Vagina (tissue), 2 donors: ENCODE measurements at regions not wholly inside any gene's neighbourhood (a gene's known extent, or its start where the extent isn't known, plus 50 kb on each side); places are given as distances from the start of the nearest gene placed in this dataset.

ENCODE experiments used
- POLR2AphosphoS5 ChIP-seq, 2 donors: sonication (generic); formaldehyde crosslinking; IDR thresholded peaks; one replicate each; pipeline ENCODE4 v1.9.0; 2017; ENCODE audit warnings: antibody characterized with exemption in 2 of 2, mild to moderate bottlenecking in 2 of 2, low read depth in 1 of 2; ENCODE audit not compliant: insufficient read depth in 1 of 2
- TF ChIP-seq, protein P1 (sequence below), 3 experiments: fragments of 450-650 bp in 2 of 3; fragments of 200-600 bp in 1 of 3; sonication (generic) in 1 of 3; IDR thresholded peaks; one replicate each; pipeline ENCODE4 v1.5.1; 2017 to 2019; ENCODE audit warnings: antibody characterized with exemption in 3 of 3, mild to moderate bottlenecking in 2 of 3, moderate library complexity in 2 of 3

DNA sequence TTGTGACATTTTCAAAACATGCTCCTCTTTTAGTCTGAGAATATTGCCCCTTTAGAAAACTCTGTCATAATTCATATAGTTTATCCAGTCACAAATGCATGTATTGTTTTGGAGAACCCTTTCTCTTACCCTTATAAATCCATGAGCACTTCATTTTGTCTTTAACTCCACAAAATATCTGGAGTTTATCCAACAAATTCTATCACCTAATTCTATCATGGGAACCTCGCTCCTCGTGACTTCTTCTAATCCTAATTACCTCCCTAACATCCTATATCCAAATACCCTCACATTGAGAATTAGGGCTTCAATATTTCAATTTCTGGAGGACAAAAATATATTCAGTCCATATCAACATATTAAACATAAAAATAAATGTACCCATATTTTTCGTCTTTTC lies 1565.9 kb downstream of the ARAP2 start:
- TF ChIP-seq, protein P1, sequence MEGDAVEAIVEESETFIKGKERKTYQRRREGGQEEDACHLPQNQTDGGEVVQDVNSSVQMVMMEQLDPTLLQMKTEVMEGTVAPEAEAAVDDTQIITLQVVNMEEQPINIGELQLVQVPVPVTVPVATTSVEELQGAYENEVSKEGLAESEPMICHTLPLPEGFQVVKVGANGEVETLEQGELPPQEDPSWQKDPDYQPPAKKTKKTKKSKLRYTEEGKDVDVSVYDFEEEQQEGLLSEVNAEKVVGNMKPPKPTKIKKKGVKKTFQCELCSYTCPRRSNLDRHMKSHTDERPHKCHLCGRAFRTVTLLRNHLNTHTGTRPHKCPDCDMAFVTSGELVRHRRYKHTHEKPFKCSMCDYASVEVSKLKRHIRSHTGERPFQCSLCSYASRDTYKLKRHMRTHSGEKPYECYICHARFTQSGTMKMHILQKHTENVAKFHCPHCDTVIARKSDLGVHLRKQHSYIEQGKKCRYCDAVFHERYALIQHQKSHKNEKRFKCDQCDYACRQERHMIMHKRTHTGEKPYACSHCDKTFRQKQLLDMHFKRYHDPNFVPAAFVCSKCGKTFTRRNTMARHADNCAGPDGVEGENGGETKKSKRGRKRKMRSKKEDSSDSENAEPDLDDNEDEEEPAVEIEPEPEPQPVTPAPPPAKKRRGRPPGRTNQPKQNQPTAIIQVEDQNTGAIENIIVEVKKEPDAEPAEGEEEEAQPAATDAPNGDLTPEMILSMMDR (IDR thresholded peaks at IDR 0.05), result no peak
- no peak for TF ChIP-seq POLR2AphosphoS5 (IDR thresholded peaks at IDR 0.05; ENCODE audit: insufficient read depth in 1 of 2, low read depth in 1 of 2)
